ENCODE measurements at regions not wholly inside any gene's neighbourhood (a gene's known extent, or its start where the extent isn't known, plus 50 kb on each side); places are given as distances from the start of the nearest gene placed in this dataset.

- TF ChIP-seq CTCF (IDR thresholded peaks at IDR 0.05) (no peak), POLR2A (IDR thresholded peaks at IDR 0.05) (no peak)
These were observed 877.8 kb upstream of the ADGRL2 start for GRCh38 chr1:80922906-80923305.
